ENCODE measurements at regions not wholly inside any gene's neighbourhood (a gene's known extent, or its start where the extent isn't known, plus 50 kb on each side); places are given as distances from the start of the nearest gene placed in this dataset.

GRCh38 chr2:224213396-224213795 lies 174.3 kb upstream of the SERPINE2 start:
- no peak for DNase-seq (ENCODE audit: low spot score)
- Mint-ChIP-seq H3K9me3 (no peaks in the 10 kb centered on the region), H3K36me3 (ENCODE audit: low read depth) (no peaks in the 10 kb centered on the region), H3K4me1 (ENCODE audit: low read depth) (no peaks in the 10 kb centered on the region), H3K27me3 (ENCODE audit: low read depth) (peaks cover 6% of the 10 kb centered on the region), H3K27ac (no peak overlapping the region), H3K4me3 (no peak overlapping the region)

GRCh38 chr2:224211791-224212190 lies 172.7 kb upstream of the SERPINE2 start:
- no peak overlapping the region for H3K27ac Mint-ChIP-seq
- no peak overlapping the region for H3K4me3 Mint-ChIP-seq
- H3K9me3 Mint-ChIP-seq = no peaks in the 10 kb centered on the region
- DNase-seq (ENCODE audit: low spot score) = no peak
- no peaks in the 10 kb centered on the region for H3K36me3 Mint-ChIP-seq (ENCODE audit: low read depth)
- H3K4me1 Mint-ChIP-seq (ENCODE audit: low read depth) = no peaks in the 10 kb centered on the region
- peaks cover 10% of the 10 kb centered on the region for H3K27me3 Mint-ChIP-seq (ENCODE audit: low read depth)

- H3K36me3 Mint-ChIP-seq (ENCODE audit: low read depth) = no peaks in the 10 kb centered on the region
- no peaks in the 10 kb centered on the region for H3K9me3 Mint-ChIP-seq
- DNase-seq (ENCODE audit: low spot score) = no peak
- peaks cover 10% of the 10 kb centered on the region for H3K27me3 Mint-ChIP-seq (ENCODE audit: low read depth)
- H3K4me3 Mint-ChIP-seq = no peak overlapping the region
- H3K27ac Mint-ChIP-seq = no peak overlapping the region
- no peaks in the 10 kb centered on the region for H3K4me1 Mint-ChIP-seq (ENCODE audit: low read depth)
These were observed 172.0 kb upstream of the SERPINE2 start for GRCh38 chr2:224211181-224211480.

GRCh38 chr2:224210286-224211180 lies 171.4 kb upstream of the SERPINE2 start:
- no peaks in the 10 kb centered on the region for H3K9me3 Mint-ChIP-seq
- H3K4me1 Mint-ChIP-seq (ENCODE audit: low read depth) = no peaks in the 10 kb centered on the region
- no peak for DNase-seq (ENCODE audit: low spot score)
- peaks cover 11% of the 10 kb centered on the region for H3K27me3 Mint-ChIP-seq (ENCODE audit: low read depth)
- no peak overlapping the region for H3K27ac Mint-ChIP-seq
- no peak overlapping the region for H3K4me3 Mint-ChIP-seq
- H3K36me3 Mint-ChIP-seq (ENCODE audit: low read depth) = no peaks in the 10 kb centered on the region

GRCh38 chr2:224209555-224210285 lies 170.6 kb upstream of the SERPINE2 start:
- Mint-ChIP-seq H3K36me3 (ENCODE audit: low read depth) (no peaks in the 10 kb centered on the region), H3K4me1 (ENCODE audit: low read depth) (no peaks in the 10 kb centered on the region), H3K4me3 (no peak overlapping the region), H3K9me3 (no peaks in the 10 kb centered on the region), H3K27me3 (ENCODE audit: low read depth) (peaks cover 13% of the 10 kb centered on the region), H3K27ac (no peak overlapping the region)
- DNase-seq (ENCODE audit: low spot score) = no peak

- H3K9me3 Mint-ChIP-seq = no peaks in the 10 kb centered on the region
- H3K36me3 Mint-ChIP-seq (ENCODE audit: low read depth) = no peaks in the 10 kb centered on the region
- DNase-seq (ENCODE audit: low spot score) = no peak
- H3K27me3 Mint-ChIP-seq (ENCODE audit: low read depth) = peaks cover 12% of the 10 kb centered on the region
- no peaks in the 10 kb centered on the region for H3K4me1 Mint-ChIP-seq (ENCODE audit: low read depth)
- H3K27ac Mint-ChIP-seq = no peak overlapping the region
- H3K4me3 Mint-ChIP-seq = no peak overlapping the region
These were observed 169.4 kb upstream of the SERPINE2 start for GRCh38 chr2:224208443-224208842.

GRCh38 chr2:224208007-224208406 lies 168.9 kb upstream of the SERPINE2 start:
- H3K27ac Mint-ChIP-seq = no peak overlapping the region

GRCh38 chr2:224206816-224207215 lies 167.7 kb upstream of the SERPINE2 start:
- no peaks in the 10 kb centered on the region for H3K4me1 Mint-ChIP-seq (ENCODE audit: low read depth)
- no peak overlapping the region for H3K4me3 Mint-ChIP-seq
- no peaks in the 10 kb centered on the region for H3K36me3 Mint-ChIP-seq (ENCODE audit: low read depth)
- H3K27me3 Mint-ChIP-seq (ENCODE audit: low read depth) = peaks cover 8% of the 10 kb centered on the region
- no peak for DNase-seq (ENCODE audit: low spot score)
- no peaks in the 10 kb centered on the region for H3K9me3 Mint-ChIP-seq
- no peak overlapping the region for H3K27ac Mint-ChIP-seq

More at GRCh38 chr2:224208007-224208406, 168.9 kb upstream of the SERPINE2 start:
- Mint-ChIP-seq H3K4me1 (ENCODE audit: low read depth) (no peaks in the 10 kb centered on the region), H3K4me3 (no peak overlapping the region), H3K27me3 (ENCODE audit: low read depth) (peaks cover 10% of the 10 kb centered on the region), H3K9me3 (no peaks in the 10 kb centered on the region), H3K36me3 (ENCODE audit: low read depth) (no peaks in the 10 kb centered on the region)
- DNase-seq (ENCODE audit: low spot score) = no peak

- no peak for DNase-seq (ENCODE audit: low spot score)
- Mint-ChIP-seq H3K27me3 (ENCODE audit: low read depth) (peaks cover 4% of the 10 kb centered on the region), H3K27ac (no peak overlapping the region), H3K9me3 (no peaks in the 10 kb centered on the region), H3K36me3 (ENCODE audit: low read depth) (no peaks in the 10 kb centered on the region), H3K4me1 (ENCODE audit: low read depth) (no peaks in the 10 kb centered on the region), H3K4me3 (no peak overlapping the region)
These were observed 163.3 kb upstream of the SERPINE2 start for GRCh38 chr2:224202281-224202865.

- Mint-ChIP-seq H3K27me3 (ENCODE audit: low read depth) (peaks cover 3% of the 10 kb centered on the region), H3K4me1 (ENCODE audit: low read depth) (no peaks in the 10 kb centered on the region), H3K27ac (no peak overlapping the region), H3K9me3 (no peaks in the 10 kb centered on the region), H3K36me3 (ENCODE audit: low read depth) (no peaks in the 10 kb centered on the region), H3K4me3 (no peak overlapping the region)
- no peak for DNase-seq (ENCODE audit: low spot score)
These were observed 159.3 kb upstream of the SERPINE2 start for GRCh38 chr2:224198436-224198835.

- DNase-seq (ENCODE audit: low spot score) = no peak
- Mint-ChIP-seq H3K36me3 (ENCODE audit: low read depth) (no peaks in the 10 kb centered on the region), H3K27me3 (ENCODE audit: low read depth) (peaks cover 3% of the 10 kb centered on the region), H3K9me3 (no peaks in the 10 kb centered on the region), H3K4me1 (ENCODE audit: low read depth) (no peaks in the 10 kb centered on the region), H3K27ac (no peak overlapping the region), H3K4me3 (no peak overlapping the region)
These were observed 157.7 kb upstream of the SERPINE2 start for GRCh38 chr2:224196810-224197209.

GRCh38 chr2:224195925-224196571 lies 157.0 kb upstream of the SERPINE2 start:
- Mint-ChIP-seq H3K27me3 (ENCODE audit: low read depth) (peaks cover 3% of the 10 kb centered on the region), H3K9me3 (no peaks in the 10 kb centered on the region), H3K27ac (no peak overlapping the region), H3K4me3 (no peak overlapping the region), H3K36me3 (ENCODE audit: low read depth) (no peaks in the 10 kb centered on the region), H3K4me1 (ENCODE audit: low read depth) (no peaks in the 10 kb centered on the region)
- DNase-seq (ENCODE audit: low spot score) = no peak

GRCh38 chr2:224194161-224194560 lies 155.1 kb upstream of the SERPINE2 start:
- Mint-ChIP-seq H3K27ac (no peak overlapping the region), H3K36me3 (ENCODE audit: low read depth) (no peaks in the 10 kb centered on the region)

GRCh38 chr2:224191465-224191864 lies 152.4 kb upstream of the SERPINE2 start:
- H3K4me3 Mint-ChIP-seq = no peak overlapping the region
- H3K27me3 Mint-ChIP-seq (ENCODE audit: low read depth) = peaks cover 3% of the 10 kb centered on the region
- H3K36me3 Mint-ChIP-seq (ENCODE audit: low read depth) = no peaks in the 10 kb centered on the region
- no peaks in the 10 kb centered on the region for H3K9me3 Mint-ChIP-seq
- no peak for DNase-seq (ENCODE audit: low spot score)
- no peaks in the 10 kb centered on the region for H3K4me1 Mint-ChIP-seq (ENCODE audit: low read depth)
- H3K27ac Mint-ChIP-seq = no peak overlapping the region

More at GRCh38 chr2:224194161-224194560, 155.1 kb upstream of the SERPINE2 start:
- Mint-ChIP-seq H3K4me1 (ENCODE audit: low read depth) (no peaks in the 10 kb centered on the region), H3K4me3 (no peak overlapping the region), H3K9me3 (no peaks in the 10 kb centered on the region), H3K27me3 (ENCODE audit: low read depth) (peaks cover 3% of the 10 kb centered on the region)
- no peak for DNase-seq (ENCODE audit: low spot score)
